ENCODE measurements at regions not wholly inside any gene's neighbourhood (a gene's known extent, or its start where the extent isn't known, plus 50 kb on each side); places are given as distances from the start of the nearest gene placed in this dataset.

DNA sequence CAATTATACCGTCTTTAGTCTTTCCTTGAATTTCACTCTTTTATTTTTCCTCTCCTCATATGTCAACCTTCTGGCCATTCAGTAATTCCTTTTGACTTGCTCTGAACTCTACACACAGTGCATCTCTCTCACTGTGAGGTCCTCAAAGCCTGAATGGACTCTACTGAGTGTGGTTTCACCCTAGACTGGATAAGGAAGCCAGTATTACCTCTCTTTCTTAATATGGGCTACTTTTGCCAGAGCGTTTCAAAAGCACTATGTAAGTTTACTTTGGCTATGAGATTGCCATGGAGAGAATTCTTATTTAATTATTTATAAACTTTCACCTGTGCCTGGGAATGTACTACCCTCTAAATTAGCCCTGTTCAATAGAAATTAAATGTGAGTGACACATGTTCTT is 343.5 kb upstream of the DDHD1 start:
- POLR2A ChIA-PET, result no interaction called here
- Histone ChIP-seq H3K27me3 (ENCODE audit: control insufficient read depth, insufficient read depth, low read length) (no peaks in the 10 kb centered on the region), H3K4me3 (ENCODE audit: low read depth, low read length) (no peak overlapping the region), H3K36me3 (ENCODE audit: control insufficient read depth, insufficient read depth, low read length) (no peaks in the 10 kb centered on the region)
- no peak for DNase-seq (ENCODE audit: low read depth)
- CTCF ChIA-PET, result no interaction called here
- TF ChIP-seq, protein P1, sequence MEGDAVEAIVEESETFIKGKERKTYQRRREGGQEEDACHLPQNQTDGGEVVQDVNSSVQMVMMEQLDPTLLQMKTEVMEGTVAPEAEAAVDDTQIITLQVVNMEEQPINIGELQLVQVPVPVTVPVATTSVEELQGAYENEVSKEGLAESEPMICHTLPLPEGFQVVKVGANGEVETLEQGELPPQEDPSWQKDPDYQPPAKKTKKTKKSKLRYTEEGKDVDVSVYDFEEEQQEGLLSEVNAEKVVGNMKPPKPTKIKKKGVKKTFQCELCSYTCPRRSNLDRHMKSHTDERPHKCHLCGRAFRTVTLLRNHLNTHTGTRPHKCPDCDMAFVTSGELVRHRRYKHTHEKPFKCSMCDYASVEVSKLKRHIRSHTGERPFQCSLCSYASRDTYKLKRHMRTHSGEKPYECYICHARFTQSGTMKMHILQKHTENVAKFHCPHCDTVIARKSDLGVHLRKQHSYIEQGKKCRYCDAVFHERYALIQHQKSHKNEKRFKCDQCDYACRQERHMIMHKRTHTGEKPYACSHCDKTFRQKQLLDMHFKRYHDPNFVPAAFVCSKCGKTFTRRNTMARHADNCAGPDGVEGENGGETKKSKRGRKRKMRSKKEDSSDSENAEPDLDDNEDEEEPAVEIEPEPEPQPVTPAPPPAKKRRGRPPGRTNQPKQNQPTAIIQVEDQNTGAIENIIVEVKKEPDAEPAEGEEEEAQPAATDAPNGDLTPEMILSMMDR (IDR thresholded peaks at IDR 0.05; ENCODE audit: insufficient read depth, low read depth, low read length), result no peak

DNA sequence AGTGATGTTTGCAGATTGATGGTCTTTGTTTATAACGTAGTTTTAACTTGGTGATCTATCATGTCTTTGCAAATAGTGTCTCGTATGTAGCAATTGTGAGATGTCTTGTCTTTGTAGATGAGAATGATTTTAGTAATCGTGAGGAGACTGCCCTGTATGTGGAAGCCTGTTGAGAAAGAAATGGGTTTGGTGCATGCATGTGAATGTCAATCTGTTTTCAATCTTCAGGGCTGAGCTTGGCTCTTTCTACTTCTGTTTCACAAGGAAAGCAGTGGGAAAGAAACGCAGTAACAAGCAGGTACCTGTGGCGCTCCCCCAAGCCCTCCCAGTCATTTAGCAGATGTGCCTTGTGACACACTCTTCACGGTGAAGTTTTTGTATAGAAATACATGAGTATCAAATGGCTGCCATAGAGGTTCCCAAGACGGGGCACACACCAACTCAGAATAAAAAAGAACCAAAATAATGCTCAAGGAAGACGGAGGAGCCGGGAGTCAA is 342.8 kb upstream of the DDHD1 start:
- H3K36me3 ChIP-seq (ENCODE audit: control insufficient read depth, insufficient read depth, low read length), result no peaks in the 10 kb centered on the region
- TF ChIP-seq, protein P1 (IDR thresholded peaks at IDR 0.05; ENCODE audit: insufficient read depth, low read depth, low read length), result no peak
- no peaks in the 10 kb centered on the region for H3K27me3 ChIP-seq (ENCODE audit: control insufficient read depth, insufficient read depth, low read length)
- POLR2A ChIA-PET, result no interaction called here
- CTCF ChIA-PET, result no interaction called here
- no peak overlapping the region for H3K4me3 ChIP-seq (ENCODE audit: low read depth, low read length)
- DNase-seq (ENCODE audit: low read depth), result no peak

DNA sequence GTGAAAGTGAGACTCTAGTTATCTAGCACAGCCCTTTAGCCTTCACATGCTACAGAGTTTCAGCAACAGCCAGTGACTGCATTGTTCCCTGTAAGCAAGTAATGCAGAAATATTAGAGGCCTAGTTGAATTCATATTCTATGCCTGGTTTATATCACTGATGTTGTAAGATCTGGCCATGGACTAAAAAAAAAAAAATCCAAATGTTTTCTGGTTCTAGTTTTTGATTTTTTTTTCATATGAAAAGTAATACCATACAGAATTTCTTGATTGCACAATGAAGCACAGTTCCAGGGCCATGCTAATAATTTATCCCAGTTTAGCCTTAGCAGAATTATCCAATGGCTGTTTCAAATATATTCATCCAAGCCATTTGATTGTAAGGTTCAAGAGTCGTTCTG is 341.5 kb upstream of the DDHD1 start:
- POLR2A ChIA-PET, result no interaction called here
- no peak for DNase-seq (ENCODE audit: low read depth)
- CTCF ChIA-PET, result no interaction called here

DNA sequence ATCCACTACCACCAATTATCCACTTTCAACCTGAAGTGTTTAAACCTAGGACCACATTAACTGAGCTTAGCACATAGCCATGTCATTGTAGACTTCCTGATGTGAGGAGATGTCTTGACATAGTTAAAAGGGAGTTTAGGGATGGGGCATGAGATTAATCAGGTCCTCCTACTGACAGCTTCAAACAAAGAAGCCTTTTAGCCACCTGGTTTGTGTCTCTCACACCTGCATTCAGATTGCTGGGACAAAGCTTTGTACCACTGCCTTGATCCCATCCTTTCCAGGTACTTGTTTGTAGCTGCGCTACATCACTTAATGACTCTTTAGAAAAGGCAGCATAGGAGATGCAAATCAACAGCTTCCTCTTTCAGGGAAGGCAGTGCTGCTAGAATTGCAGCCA is 340.7 kb upstream of the DDHD1 start:
- POLR2A ChIA-PET, result no interaction called here
- CTCF ChIA-PET, result interaction anchor here (0.8 kb wide), 1 partner anchor 21 kb away, joined by 3 read pairs; no protein-coding TSS in a partner anchor
- no peak for DNase-seq (ENCODE audit: low read depth)
- Histone ChIP-seq H3K27me3 (ENCODE audit: control insufficient read depth, insufficient read depth, low read length) (no peaks in the 10 kb centered on the region), H3K36me3 (ENCODE audit: control insufficient read depth, insufficient read depth, low read length) (no peaks in the 10 kb centered on the region), H3K4me3 (ENCODE audit: low read depth, low read length) (no peak overlapping the region)
- TF ChIP-seq, protein P1 (IDR thresholded peaks at IDR 0.05; ENCODE audit: insufficient read depth, low read depth, low read length), result no peak

More for the DNA sequence above, 341.5 kb upstream of the DDHD1 start:
- H3K27me3 ChIP-seq (ENCODE audit: control insufficient read depth, insufficient read depth, low read length), result no peaks in the 10 kb centered on the region
- H3K4me3 ChIP-seq (ENCODE audit: low read depth, low read length), result no peak overlapping the region
- TF ChIP-seq, protein P1 (IDR thresholded peaks at IDR 0.05; ENCODE audit: insufficient read depth, low read depth, low read length), result no peak
- H3K36me3 ChIP-seq (ENCODE audit: control insufficient read depth, insufficient read depth, low read length), result no peaks in the 10 kb centered on the region

DNA sequence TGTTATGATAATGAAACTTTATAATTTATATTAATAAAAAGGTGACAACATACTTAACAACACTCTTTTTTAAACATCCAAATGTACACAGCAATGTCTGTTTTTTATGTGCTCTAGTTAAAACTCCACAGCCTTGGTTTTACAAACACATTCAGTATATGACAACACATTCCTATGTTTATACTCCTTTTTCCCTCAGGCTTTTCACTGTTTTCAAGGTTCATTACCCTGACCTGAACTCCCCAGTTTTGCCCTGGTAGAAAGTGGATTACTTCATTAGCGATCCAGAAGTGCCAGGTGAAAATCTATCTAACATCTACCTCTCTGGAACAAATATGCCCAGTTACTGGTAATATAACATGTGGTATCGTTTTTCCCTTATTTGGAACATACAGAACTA is 340.2 kb upstream of the DDHD1 start:
- H3K27me3 ChIP-seq (ENCODE audit: control insufficient read depth, insufficient read depth, low read length), result no peaks in the 10 kb centered on the region
- no peaks in the 10 kb centered on the region for H3K36me3 ChIP-seq (ENCODE audit: control insufficient read depth, insufficient read depth, low read length)
- CTCF ChIA-PET, result interaction anchor here (0.8 kb wide), 1 partner anchor 22 kb away, joined by 3 read pairs; no protein-coding TSS in a partner anchor
- H3K4me3 ChIP-seq (ENCODE audit: low read depth, low read length), result no peak overlapping the region
- TF ChIP-seq, protein P1 (IDR thresholded peaks at IDR 0.05; ENCODE audit: insufficient read depth, low read depth, low read length), result no peak
- DNase-seq (ENCODE audit: low read depth), result no peak
- POLR2A ChIA-PET, result no interaction called here

All from BJ (cell line).